Nephron progenitor cell (in vitro differentiated cells): ENCODE measurements at regions not wholly inside any gene's neighbourhood (a gene's known extent, or its start where the extent isn't known, plus 50 kb on each side); places are given as distances from the start of the nearest gene placed in this dataset.

Experiments
- DNase-seq: peaks from one replicate; pipeline ENCODE4 v3.0.0; 2021
- H3K27ac Mint-ChIP-seq: 2 replicates; pipeline ENCODE4 v1.8.0; 2021; ENCODE audit warnings: mild to moderate bottlenecking, moderate library complexity, mixed read lengths
- H3K27me3 Mint-ChIP-seq: 2 replicates; pipeline ENCODE4 v1.8.0; 2021; ENCODE audit warnings: mild to moderate bottlenecking, low read depth, mixed read lengths; ENCODE audit not compliant: poor library complexity
- H3K36me3 Mint-ChIP-seq: 2 replicates; pipeline ENCODE4 v1.8.0; 2021; ENCODE audit warnings: low read depth, mixed read lengths
- H3K4me1 Mint-ChIP-seq: 2 replicates; pipeline ENCODE4 v1.8.0; 2021; ENCODE audit warnings: mixed read lengths
- H3K4me3 Mint-ChIP-seq: 2 replicates; pipeline ENCODE4 v1.8.0; 2021; ENCODE audit warnings: mild to moderate bottlenecking, moderate library complexity, mixed read lengths
- H3K9me3 Mint-ChIP-seq: 2 replicates; pipeline ENCODE4 v1.8.0; 2021; ENCODE audit warnings: mild to moderate bottlenecking, moderate library complexity, mixed read lengths
- TF ChIP-seq, protein P1 (sequence below): fragments of 200-600 bp; sonication (generic); IDR thresholded peaks from 2 replicates; pipeline ENCODE4 v1.5.0; 2021; ENCODE audit warnings: antibody characterized with exemption

DNA sequence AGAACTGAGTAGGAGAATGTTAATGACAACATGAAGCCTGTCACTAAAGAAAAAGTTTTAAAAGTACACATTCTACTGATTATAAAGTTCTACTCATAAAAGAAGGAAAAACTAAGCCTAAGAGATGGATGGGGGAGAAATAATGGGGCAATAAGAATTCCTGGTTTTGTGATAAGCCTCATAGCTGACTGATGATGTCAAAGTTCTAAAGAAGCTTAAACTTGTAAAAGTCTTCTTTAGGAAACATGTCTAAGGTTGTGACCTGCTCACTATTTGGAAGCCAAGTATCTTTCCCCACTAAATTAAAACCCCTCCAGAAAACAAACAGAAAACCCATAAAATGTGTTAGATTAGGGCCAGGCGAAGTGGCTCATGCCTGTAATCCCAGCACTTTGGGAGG is 232.9 kb upstream of the GIMD1 start:
- DNase-seq: no peak
- no peaks in the 10 kb centered on the region for H3K36me3 Mint-ChIP-seq
- TF ChIP-seq, protein P1, sequence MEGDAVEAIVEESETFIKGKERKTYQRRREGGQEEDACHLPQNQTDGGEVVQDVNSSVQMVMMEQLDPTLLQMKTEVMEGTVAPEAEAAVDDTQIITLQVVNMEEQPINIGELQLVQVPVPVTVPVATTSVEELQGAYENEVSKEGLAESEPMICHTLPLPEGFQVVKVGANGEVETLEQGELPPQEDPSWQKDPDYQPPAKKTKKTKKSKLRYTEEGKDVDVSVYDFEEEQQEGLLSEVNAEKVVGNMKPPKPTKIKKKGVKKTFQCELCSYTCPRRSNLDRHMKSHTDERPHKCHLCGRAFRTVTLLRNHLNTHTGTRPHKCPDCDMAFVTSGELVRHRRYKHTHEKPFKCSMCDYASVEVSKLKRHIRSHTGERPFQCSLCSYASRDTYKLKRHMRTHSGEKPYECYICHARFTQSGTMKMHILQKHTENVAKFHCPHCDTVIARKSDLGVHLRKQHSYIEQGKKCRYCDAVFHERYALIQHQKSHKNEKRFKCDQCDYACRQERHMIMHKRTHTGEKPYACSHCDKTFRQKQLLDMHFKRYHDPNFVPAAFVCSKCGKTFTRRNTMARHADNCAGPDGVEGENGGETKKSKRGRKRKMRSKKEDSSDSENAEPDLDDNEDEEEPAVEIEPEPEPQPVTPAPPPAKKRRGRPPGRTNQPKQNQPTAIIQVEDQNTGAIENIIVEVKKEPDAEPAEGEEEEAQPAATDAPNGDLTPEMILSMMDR: no peak

GRCh38 chr4:106595906-106596305 is 227.3 kb upstream of the GIMD1 start:
- H3K36me3 Mint-ChIP-seq: no peaks in the 10 kb centered on the region
- H3K4me3 Mint-ChIP-seq: no peak overlapping the region
- no peak overlapping the region for H3K27ac Mint-ChIP-seq
- TF ChIP-seq, protein P1: no peak
- peaks cover 4% of the 10 kb centered on the region for H3K27me3 Mint-ChIP-seq
- DNase-seq: no peak
- no peaks in the 10 kb centered on the region for H3K9me3 Mint-ChIP-seq
- no peaks in the 10 kb centered on the region for H3K4me1 Mint-ChIP-seq

More for the DNA sequence above, 232.9 kb upstream of the GIMD1 start:
- H3K4me3 Mint-ChIP-seq: no peak overlapping the region
- H3K27me3 Mint-ChIP-seq: peaks cover 4% of the 10 kb centered on the region
- H3K4me1 Mint-ChIP-seq: no peaks in the 10 kb centered on the region
- H3K9me3 Mint-ChIP-seq: no peaks in the 10 kb centered on the region
- H3K27ac Mint-ChIP-seq: no peak overlapping the region

GRCh38 chr4:106594291-106594952 is 225.8 kb upstream of the GIMD1 start:
- H3K36me3 Mint-ChIP-seq: no peaks in the 10 kb centered on the region
- H3K27me3 Mint-ChIP-seq: no peaks in the 10 kb centered on the region
- TF ChIP-seq, protein P1: no peak
- H3K27ac Mint-ChIP-seq: no peak overlapping the region
- no peaks in the 10 kb centered on the region for H3K4me1 Mint-ChIP-seq
- no peaks in the 10 kb centered on the region for H3K9me3 Mint-ChIP-seq
- no peak for DNase-seq
- no peak overlapping the region for H3K4me3 Mint-ChIP-seq

- no peak for DNase-seq
- H3K36me3 Mint-ChIP-seq: no peaks in the 10 kb centered on the region
- H3K4me3 Mint-ChIP-seq: no peak overlapping the region
- H3K27me3 Mint-ChIP-seq: peaks cover 2% of the 10 kb centered on the region
- no peaks in the 10 kb centered on the region for H3K9me3 Mint-ChIP-seq
- TF ChIP-seq, protein P1: no peak
- no peak overlapping the region for H3K27ac Mint-ChIP-seq
- H3K4me1 Mint-ChIP-seq: no peaks in the 10 kb centered on the region
Observed at GRCh38 chr4:106588891-106589290, 220.3 kb upstream of the GIMD1 start.

DNA sequence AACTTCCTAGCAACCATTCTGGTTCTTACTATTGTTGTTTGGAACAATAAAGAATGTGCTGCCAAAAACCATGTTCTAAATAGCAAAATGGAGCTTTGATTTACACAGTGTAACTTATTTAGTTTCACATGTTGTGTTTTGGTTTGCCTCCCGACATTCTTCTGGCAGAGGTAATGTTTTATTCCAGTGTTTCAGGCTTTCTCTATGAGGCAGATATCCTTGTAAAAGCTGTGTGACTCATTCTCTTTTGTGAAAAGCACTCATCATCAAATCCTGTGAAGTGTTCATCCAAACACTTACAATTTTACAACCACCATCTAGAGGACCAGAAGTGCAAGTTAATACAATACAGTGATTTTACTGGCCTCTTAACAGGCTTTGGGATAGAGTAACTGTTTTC is 219.0 kb upstream of the GIMD1 start:
- Mint-ChIP-seq H3K27me3 (peaks cover 3% of the 10 kb centered on the region), H3K9me3 (no peaks in the 10 kb centered on the region), H3K27ac (no peak overlapping the region), H3K4me3 (no peak overlapping the region), H3K36me3 (no peaks in the 10 kb centered on the region), H3K4me1 (peaks cover 11% of the 10 kb centered on the region)
- DNase-seq: no peak
- TF ChIP-seq, protein P1: no peak

DNA sequence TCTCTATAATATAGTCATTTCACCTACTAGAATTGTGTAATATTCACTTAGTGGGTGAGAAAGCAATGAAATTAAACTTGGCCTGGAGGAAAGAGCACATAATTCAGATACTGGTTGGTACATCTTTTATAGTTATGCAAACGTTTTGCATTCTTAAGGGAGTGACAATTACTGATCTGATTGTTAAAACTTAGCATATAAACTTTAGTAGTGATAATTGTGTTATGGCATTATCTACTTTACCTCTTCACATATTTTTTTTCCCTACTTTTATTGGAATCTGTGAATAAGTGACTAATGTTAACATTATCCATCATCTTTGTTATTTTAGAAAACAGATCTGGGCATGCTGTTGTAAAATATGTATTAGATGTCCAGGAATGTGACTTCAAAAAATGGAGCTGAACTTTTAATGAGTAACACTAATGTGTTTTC is 217.4 kb upstream of the GIMD1 start:
- TF ChIP-seq, protein P1: no peak
- H3K9me3 Mint-ChIP-seq: no peaks in the 10 kb centered on the region
- peaks cover 3% of the 10 kb centered on the region for H3K27me3 Mint-ChIP-seq
- H3K4me3 Mint-ChIP-seq: no peak overlapping the region
- no peak for DNase-seq
- H3K27ac Mint-ChIP-seq: no peak overlapping the region
- peaks cover 11% of the 10 kb centered on the region for H3K4me1 Mint-ChIP-seq
- no peaks in the 10 kb centered on the region for H3K36me3 Mint-ChIP-seq
